ENCODE measurements at regions not wholly inside any gene's neighbourhood (a gene's known extent, or its start where the extent isn't known, plus 50 kb on each side); places are given as distances from the start of the nearest gene placed in this dataset.

DNA sequence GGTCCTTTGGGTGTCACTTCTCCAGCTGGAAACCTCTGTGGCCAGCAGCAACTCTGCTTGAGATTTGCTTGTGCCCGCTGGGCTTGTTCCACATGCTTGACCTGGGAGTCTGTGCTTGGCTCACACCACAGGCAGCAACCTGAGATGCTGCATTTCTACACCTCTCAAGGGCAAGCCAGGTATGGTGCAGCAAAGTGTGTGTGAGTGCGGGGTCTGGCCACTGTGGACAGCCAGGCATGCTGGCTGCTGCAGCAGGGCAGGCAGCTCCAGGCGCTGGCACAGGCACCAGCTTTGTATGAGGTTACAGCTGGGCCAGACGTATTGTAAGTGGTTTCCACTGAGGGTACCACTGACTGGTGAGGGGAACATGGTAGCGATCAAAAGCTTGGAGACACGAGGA, 242.0 kb downstream of the PTGER3 start:
- DNase-seq (ENCODE audit: low spot score in 2 of 2) = no peak
- Histone ChIP-seq H3K4me1 (no peaks in the 10 kb centered on the region), H3K27ac (no peak overlapping the region), H3K27me3 (no peaks in the 10 kb centered on the region), H3K36me3 (no peaks in the 10 kb centered on the region), H3K4me3 (no peak overlapping the region), H3K9me3 (peaks cover 0 to 20% (median 0%) of the 10 kb centered on the region in 4 donors)
- WGBS, 2 donors = 82 to 88% methylated on average over 6 of the region's 6 CpGs
- TF ChIP-seq CTCF (IDR thresholded peaks at IDR 0.05) = no peak
- no peak for TF ChIP-seq POLR2A (IDR thresholded peaks at IDR 0.05)
- no peak for TF ChIP-seq EP300 (IDR thresholded peaks at IDR 0.05)

GRCh38 chr1:70807088-70807664, 240.4 kb downstream of the PTGER3 start:
- Histone ChIP-seq H3K27me3 (no peaks in the 10 kb centered on the region), H3K4me3 (no peak overlapping the region), H3K27ac (no peak overlapping the region), H3K9me3 (peaks cover 0 to 20% (median 0%) of the 10 kb centered on the region in 4 donors), H3K4me1 (no peaks in the 10 kb centered on the region), H3K36me3 (no peaks in the 10 kb centered on the region)
- TF ChIP-seq EP300 (IDR thresholded peaks at IDR 0.05) (no peak), POLR2A (IDR thresholded peaks at IDR 0.05) (no peak), CTCF (IDR thresholded peaks at IDR 0.05) (no peak)
- no peak for DNase-seq (ENCODE audit: low spot score in 2 of 2)
- 0 to 56% methylated on average over 1 to 2 of the region's 3 CpGs for WGBS, 2 donors

DNA sequence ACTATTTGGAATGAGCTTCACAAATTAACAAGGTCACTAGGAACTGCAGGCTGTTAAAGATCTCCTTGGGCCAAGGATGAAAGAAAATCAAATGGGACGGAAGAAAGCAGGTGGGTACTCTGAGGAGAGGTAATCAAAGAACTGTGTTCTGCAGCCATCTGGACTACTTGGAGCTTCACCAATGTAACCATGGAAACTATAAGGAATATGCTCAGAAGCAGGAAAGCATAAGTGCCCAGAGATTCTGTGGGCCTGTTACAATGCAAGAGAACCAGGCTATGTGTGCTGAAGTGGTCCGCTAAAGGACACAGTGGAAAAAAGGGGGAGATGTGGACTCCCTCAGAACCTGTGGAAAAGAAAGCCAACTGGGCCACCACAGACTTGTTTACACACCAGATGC, 238.5 kb downstream of the PTGER3 start:
- no peak for DNase-seq (ENCODE audit: low spot score in 2 of 2)
- TF ChIP-seq POLR2A (IDR thresholded peaks at IDR 0.05) = no peak
- WGBS, 2 donors = 77 to 83% methylated on average over 2 of the region's 2 CpGs
- Histone ChIP-seq H3K4me3 (no peak overlapping the region), H3K36me3 (no peaks in the 10 kb centered on the region), H3K27ac (no peak overlapping the region), H3K9me3 (peaks cover 0 to 6% (median 0%) of the 10 kb centered on the region in 4 donors), H3K27me3 (no peaks in the 10 kb centered on the region), H3K4me1 (no peaks in the 10 kb centered on the region)

DNA sequence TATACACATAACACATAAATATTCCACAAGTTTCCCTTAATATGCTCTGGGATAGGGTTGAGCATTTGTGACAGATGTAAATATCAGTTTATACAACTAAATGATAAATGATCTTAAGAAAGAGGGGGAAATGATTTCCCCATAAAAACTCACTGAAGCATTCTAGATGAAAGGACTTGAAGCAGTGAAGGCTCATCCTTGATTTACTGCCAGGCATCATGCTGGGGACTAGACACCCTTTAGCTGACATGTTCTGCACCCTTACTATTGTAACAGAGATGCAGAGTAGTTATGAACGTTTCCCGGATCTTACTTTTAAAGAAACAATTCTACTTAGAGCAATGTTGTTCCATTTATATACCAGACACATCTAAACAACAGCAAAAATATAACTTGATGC, 235.8 kb downstream of the PTGER3 start:
- TF ChIP-seq POLR2A (IDR thresholded peaks at IDR 0.05) (no peak), EP300 (IDR thresholded peaks at IDR 0.05) (no peak), CTCF (IDR thresholded peaks at IDR 0.05) (no peak)
- Histone ChIP-seq H3K27me3 (no peaks in the 10 kb centered on the region), H3K36me3 (no peaks in the 10 kb centered on the region), H3K4me3 (no peak overlapping the region), H3K9me3 (no peaks in the 10 kb centered on the region), H3K27ac (no peak overlapping the region), H3K4me1 (no peaks in the 10 kb centered on the region)
- 82 to 84% methylated on average over 2 of the region's 2 CpGs for WGBS, 2 donors
- DNase-seq (ENCODE audit: low spot score in 2 of 2) = no peak

DNA sequence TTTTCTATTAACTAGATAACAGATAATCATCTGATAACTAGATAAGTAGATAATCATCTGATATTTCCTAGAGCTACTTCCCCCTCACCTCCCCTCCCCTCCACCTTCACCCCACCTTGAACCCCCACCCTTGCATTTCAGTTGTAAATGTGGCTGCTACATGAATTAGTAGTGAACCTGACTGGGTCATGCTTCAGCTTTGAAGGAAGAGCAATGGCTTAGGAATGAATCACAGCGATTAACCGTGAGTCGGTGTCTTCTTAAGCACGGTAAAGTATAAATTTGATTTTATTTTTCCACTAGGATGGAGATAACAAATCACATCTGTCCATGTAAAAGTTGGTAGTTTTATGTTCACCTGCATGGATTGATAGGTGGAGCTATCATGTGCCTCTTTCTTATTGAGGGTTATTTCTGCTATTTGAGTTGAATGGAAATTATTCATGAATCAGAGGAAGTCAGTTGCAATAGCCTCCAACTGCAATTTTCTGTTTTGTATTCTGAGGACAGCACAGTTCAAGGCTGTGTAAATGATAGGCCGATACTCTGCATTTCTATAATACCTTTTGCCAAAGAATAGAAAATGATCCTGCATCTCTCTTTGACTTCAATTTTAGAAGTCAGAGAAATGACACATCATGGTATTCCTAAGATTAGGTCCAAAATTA, 235.0 kb downstream of the PTGER3 start:
- Histone ChIP-seq H3K27me3 (no peaks in the 10 kb centered on the region), H3K4me3 (no peak overlapping the region), H3K9me3 (no peaks in the 10 kb centered on the region), H3K27ac (no peak overlapping the region), H3K36me3 (no peaks in the 10 kb centered on the region), H3K4me1 (no peaks in the 10 kb centered on the region)
- no peak for DNase-seq (ENCODE audit: low spot score in 2 of 2)
- TF ChIP-seq EP300 (IDR thresholded peaks at IDR 0.05) (no peak), CTCF (IDR thresholded peaks at IDR 0.05) (no peak), POLR2A (IDR thresholded peaks at IDR 0.05) (no peak)
- 84 to 94% methylated on average over 5 of the region's 5 CpGs for WGBS, 2 donors
